ENCODE measurements at regions not wholly inside any gene's neighbourhood (a gene's known extent, or its start where the extent isn't known, plus 50 kb on each side); places are given as distances from the start of the nearest gene placed in this dataset.

DNA sequence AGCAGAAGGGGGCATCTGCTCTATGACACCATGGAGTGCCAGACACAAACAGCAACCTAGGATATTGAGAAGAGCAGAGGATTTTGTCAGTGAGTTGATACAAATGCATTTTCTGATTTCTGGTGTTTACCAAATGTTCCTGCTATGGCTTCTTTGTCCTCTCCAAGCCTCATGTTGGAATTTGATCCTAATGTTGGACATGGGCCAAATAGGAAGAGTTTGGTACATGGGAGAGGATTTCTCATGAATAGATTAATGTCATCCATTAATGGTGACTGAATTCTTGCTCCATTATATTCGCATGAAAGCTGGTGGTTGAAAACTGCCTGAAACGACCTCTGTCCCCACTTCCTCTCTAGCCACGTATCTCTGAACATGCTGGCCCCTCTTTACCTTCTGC, 1002.2 kb upstream of the FLRT2 start:
- no peak for DNase-seq

DNA sequence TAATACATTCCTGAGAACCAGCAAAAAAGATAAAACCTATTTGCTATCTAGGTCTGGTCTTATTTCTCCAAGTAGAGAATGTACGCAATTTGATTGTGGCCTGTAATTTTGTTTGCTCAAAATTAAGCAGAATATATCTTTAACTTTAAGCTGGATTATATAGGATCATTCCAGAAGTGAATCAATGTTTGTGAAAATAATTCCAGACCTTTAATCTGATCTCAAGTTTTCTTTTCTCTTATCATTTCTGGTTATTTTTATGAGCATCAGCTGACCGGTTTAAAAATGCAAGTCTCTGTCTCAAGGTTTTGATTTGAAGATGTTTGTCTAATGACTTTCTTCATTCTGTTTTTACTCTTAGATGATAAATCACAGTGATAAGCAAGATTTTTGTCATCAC, 997.9 kb upstream of the FLRT2 start:
- DNase-seq, result no peak

DNA sequence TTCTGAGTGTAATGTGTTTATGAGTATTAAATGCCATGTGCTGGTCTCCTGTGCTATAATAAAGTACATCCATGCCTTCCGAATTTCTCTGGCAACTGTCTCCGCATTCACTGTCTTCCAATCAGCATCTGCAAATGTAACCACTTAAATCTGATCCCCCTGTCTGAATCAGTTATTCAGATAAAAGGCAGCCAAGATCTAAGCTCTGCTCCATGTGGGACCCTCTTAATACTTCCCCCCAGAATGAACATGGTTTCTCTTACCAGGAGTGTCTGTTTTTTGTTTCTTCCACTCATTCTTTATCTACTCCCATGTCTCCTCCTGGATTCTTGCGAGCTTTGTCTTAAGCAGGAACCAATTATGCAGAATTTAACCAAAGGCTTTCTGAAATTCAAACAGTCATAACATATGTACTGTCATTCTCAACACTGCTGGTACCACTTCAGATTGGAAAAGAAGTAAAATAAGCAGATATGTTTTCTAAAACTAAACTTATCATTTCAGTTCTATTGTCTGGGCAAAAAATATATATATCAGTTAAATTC, 996.7 kb upstream of the FLRT2 start:
- DNase-seq, result no peak

DNA sequence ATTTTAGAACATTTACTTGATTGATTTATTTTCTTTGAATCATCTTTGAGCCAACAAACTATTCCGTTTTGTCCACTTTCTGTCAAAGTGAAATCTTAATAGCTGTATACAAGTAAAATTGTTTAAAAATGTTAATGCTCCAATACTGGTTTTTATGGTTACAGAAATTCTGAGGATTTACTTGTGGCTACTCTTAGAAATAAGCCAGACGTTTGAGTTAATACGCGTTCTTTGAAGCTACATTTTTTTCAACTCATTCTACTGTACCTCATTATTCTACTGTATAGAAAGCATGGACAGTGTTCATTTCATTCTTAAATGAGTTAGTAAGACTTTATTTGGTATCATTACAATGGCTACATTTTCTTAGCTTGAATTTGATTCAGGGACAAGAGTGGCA, 996.2 kb upstream of the FLRT2 start:
- no peak for DNase-seq

DNA sequence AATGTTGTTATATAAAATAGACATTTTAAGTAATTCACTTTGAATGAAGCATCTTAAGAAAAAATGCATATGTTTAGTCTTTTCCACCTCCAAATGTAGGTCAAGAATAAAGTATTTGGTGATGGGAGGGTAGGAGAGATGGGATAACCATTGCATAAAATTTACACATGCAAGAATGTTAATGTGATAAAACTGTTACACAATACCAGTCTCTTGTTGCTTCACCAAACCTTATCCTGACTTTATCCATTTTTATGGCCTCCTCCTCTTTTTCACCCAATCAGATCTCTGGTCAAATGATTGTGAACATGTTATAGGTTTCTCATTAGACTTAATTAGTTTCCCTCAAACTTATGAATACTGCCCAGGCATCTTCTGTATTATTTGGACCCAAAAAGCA, 994.5 kb upstream of the FLRT2 start:
- DNase-seq, result no peak

GRCh38 chr14:84535976-84536375, 994.0 kb upstream of the FLRT2 start:
- DNase-seq, result no peak

- no peak for DNase-seq
Measured at GRCh38 chr14:84541018-84541417, 988.9 kb upstream of the FLRT2 start.

DNA sequence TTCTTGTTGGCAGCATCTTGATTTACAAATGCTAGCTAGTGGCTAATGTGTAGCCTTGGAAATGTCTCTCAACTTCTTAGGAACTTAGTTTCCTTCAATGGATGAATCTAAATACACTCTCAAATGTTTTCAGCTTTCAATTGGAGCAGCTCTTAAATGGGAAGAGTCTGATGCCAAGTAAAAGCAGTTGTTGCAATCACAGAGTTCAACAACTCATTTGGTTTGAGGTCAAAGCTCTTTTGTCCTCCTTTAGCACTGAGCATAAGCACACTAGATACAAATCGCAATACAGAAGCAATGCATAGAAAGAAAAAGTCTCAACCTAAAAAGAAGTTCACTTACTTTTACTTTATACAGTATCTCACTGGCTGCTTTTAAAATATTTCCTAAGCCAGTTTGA, 986.1 kb upstream of the FLRT2 start:
- DNase-seq, result no peak

DNA sequence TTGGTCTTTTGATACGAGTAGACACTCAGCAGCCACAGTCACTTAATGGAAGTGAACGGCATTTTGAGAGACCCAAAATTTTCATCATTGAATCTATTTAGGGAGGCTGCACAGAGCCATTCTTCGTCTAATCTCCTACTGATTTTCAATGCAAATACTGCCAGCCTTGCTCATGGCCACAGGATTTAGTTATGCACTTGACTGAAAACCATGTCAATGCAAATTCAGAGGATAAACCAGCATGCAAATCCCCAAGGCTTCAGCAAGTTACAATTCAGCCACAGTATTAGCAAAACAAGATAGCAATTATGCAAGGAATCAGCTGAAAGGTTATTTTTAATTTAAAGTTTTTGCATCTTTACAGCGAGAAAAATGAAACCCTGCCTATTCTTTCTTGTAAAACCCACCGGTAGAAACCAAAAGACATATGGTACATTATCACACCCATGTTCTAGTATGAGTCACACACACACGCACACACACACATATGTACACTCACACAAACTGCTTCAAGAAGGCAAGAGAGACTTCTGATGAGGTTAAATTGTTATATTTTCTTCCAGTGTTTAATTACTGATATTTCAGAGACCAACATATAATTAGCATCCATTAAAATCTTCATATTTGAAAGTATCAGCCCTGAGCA, 985.3 kb upstream of the FLRT2 start:
- DNase-seq, result no peak

DNA sequence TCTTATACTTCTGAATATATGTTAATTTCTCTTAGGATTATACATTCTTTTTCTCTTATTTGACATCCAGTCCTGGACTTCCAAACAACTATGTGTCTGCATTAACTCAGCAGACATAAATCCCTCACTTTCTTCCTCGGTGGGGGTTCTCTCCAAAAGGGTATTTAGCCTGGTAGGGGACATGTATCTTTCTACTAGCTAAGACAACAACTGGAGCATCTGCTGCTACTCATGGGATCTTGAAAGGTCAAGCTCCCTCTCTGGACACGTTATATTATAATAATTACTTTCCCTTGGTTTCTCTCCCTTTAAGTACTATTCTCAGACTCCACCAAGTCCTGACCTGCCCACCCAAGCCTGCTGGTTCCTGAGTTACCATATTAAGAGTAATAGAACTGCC, 983.7 kb upstream of the FLRT2 start:
- DNase-seq, result no peak

GRCh38 chr14:84554136-84554535, 975.8 kb upstream of the FLRT2 start:
- no peak for DNase-seq

GRCh38 chr14:84555493-84555892, 974.5 kb upstream of the FLRT2 start:
- no peak for DNase-seq

GRCh38 chr14:84566109-84566508, 963.8 kb upstream of the FLRT2 start:
- no peak for DNase-seq

DNA sequence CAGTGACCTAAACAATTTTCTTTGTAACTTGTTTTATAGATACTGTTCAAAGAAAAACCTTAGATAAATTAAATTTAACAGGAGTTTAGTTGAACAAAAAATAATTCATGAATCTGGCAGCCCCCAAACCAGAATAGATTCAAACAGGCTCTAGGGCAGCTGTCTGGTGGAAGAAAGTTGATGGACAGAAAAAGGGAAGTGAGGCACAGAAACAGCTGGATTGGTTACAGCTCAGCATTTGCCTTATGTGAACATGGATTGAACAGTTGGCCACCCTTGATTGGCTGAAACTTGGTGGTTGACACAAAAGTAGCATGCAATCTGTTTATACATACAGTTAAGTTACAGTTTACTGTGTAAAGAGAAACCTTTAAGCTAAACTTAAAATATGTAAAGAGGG, 954.3 kb upstream of the FLRT2 start:
- DNase-seq, result no peak

- no peak for DNase-seq
Measured at GRCh38 chr14:84579292-84579691, 950.7 kb upstream of the FLRT2 start.

DNA sequence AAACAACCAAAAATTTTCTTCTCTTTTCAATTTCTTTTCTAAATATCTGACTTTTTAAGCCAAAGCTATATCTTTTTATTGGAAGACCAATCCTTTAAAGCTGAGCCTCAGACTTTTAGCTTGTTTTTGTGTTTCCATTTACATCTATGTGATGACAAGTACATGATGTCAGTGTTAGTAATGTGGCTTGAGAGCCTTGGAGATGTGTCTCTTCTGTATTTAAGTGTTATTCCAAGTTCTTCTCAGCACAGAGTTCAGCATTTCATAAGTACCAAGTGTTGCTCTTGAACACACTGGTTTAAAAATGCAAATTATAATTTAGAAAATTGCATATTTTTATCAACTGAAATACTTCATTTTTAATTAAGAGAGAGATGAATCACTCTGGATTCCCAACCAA, 948.9 kb upstream of the FLRT2 start:
- DNase-seq, result no peak

DNA sequence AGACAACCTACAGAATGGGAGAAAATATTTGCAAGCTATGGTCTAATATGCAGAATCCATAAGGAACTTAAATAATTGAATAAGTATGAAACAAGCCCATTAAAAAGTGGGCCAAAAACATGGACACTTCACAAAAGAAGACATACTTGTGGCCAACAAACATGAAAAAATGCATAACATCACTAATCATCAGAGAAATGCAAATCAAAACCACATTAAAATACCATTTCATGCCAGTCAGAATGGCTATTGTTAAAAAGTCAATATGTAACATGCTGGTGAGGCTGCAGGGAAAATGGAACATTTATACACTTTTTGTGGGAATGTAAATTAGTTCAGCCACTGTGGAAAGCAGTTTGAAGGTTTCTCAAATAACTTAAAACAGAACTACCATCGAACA, 945.4 kb upstream of the FLRT2 start:
- DNase-seq, result no peak

DNA sequence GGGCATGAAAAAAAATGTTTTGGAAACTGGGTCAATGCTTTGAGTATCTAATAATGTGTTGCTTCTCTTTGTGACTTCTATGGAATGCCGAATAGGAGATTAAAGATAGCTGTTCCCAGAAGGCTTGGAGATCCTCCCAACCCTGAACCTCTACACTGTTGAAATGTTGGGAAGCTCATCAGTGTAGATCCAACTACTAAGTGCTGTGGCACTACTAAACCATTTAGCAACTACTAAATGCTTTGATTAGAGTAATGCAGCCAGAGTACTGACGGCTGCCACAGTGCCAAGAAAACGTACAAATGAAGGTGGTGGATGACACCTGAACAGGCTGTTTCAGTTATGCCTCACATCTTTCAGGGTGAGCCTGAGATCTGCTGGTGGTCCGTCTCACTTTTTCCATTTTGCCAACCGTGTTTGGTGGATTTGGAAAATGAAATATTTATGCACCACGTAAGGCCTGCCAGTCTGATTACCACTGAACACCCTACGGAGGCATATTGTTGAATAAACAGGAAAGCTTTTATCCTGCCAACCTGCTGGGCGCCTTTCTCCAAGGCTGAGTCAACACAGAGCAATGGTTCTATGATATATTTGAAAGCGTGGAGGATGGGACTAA, 938.0 kb upstream of the FLRT2 start:
- DNase-seq, result no peak

DNA sequence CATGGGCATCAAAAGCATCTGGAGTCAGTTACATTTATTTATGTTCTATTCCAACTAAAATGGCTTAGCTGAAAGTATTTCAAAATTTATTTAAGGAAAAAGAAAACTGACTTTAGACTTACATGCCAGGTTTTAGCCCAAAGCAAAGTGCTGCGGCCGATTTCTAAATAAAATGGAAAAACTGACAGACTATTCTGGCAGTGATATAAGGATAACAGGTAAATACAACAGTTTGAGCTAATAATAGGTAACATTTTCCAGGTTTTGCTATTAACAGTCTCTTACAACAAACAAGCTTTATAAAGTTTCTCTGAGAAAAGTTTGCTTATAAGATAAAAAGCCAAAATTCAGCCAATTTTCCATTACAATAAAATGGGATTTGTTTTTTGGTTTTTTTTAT, 937.2 kb upstream of the FLRT2 start:
- DNase-seq, result no peak

- no peak for DNase-seq
Measured at GRCh38 chr14:84610086-84610485, 919.9 kb upstream of the FLRT2 start.

DNA sequence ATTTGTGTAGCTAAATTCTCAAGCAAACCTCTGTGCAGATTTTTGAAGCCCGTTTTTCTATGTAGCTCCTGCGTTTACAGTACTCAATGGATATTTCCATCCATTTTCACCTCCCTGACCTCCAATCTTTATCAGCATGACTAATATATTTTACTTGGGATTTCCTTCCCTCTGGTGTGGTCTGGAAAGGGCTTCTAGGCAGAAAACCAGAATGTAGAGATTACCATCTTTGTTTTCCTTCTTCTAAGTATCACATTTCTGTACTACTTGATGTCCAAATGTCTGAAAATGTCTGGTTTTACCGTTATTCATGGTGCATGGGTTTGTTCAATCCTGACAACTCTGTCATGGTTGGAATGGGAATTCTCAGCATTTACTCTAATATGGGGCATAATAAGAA, 907.6 kb upstream of the FLRT2 start:
- no peak for DNase-seq

- no peak for DNase-seq
Measured at GRCh38 chr14:84643446-84643845, 886.5 kb upstream of the FLRT2 start.

DNA sequence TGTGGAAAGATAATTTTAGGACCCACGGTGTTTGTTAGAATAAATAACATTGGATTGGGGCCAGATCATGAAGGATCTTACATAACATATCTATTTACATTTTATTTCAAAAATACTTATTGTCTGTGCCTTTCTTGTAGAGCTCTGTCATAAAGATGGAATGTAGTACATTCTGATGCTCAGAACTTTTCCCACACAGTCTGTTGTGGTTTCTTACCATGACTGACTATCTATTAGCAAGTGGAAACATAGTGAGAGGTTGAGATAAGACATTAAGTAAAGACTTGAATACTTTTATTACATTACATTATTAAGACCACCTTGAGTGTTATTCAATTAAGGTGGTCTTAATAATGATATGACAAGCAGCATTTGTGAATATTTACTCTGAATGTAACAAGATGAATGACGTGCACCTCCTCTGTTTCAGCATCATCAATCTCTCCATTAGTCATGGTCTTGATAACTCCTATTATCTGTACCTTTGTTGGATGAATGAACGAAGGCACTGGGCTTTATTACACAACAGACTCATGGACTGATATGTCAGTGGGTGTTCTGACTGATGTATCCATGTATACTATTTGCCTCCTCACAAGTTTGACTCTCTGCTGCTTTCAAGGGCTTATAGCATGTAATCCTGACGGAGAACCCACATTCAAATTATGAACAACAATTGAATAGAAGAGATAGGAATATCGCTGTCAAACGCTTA, 883.0 kb upstream of the FLRT2 start:
- DNase-seq, result no peak

- DNase-seq, result no peak
Measured at GRCh38 chr14:84655014-84655413, 874.9 kb upstream of the FLRT2 start.

Measured in left hindlimb (tissue), 1 donor.